ENCODE measurements at regions not wholly inside any gene's neighbourhood (a gene's known extent, or its start where the extent isn't known, plus 50 kb on each side); places are given as distances from the start of the nearest gene placed in this dataset.
A peak's percentile ranks its signal among the peaks of the same experiment; 100 is the strongest.
"Not testable (repeated sequence)": the region's sequence is repeated elsewhere in the genome, so short reads cannot be mapped to it uniquely, and the experiment has no call there.

DNA sequence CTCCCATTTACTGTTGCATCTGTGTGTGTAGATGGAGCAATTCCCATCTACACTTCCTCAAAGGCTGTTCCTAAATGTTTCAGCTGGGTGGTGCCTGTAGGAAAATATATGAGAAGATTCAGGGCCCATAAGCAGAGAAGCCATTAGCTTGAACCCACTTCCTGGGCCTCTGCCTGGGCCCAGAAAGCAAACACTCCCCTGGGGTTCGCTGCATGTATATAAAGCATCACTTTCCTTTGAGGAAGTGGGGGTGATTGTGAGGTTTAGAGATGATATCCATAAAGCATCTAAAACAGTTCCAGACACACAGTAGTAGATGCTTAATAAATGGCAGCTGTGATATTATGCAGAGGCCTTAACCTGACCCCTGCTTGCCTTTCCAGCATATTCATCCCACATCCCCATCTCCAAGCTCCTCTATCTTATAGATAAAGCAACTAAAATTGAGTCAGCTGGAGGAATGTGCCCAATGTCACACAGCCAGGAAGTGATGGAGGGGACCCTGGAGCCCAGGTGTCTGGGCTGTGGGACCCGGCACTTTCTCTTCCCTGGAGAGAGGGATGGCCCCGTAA is 280.0 kb upstream of the CRY1 start:
- in situ Hi-C loops (cut with HindIII; ENCODE audit: low pct_unique_long_range_greater_than_20kb, low sequenced_read_pairs): no loop called here
- no peak for DNase-seq (ENCODE audit: low read depth)

DNA sequence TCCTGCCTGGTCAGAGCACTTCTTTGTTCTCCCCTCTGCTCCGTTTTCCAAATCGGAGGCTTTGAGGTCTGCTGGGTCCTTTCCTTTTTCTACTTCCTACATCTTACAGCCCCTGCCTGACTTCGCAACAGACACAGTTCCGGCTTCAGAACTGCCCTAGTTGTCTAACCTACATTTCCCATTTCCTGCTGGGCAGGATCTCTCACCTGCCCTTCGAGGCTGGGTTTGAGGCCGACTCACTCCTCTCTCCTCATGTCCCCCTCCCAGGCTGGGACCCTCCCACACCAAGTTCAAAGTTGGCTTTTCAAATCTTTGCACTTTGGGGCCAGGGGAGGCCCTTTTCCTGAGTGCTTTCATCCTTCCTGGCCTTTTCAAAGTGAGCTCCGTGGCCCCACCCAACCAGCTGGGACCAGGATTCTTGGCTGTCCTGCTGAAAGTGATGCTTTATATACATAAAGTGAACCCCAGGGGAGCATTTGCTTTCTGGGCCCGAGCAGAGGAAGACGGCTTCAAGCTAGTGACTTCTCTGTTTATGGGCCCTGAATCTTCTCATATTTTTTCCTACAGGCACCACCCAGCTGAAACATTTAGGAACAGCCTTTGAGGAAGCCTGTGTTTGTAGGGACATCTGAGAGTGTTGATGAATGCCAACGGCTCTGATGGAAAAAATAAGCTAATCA is 281.0 kb upstream of the CRY1 start:
- in situ Hi-C loops (cut with HindIII; ENCODE audit: low pct_unique_long_range_greater_than_20kb, low sequenced_read_pairs): no loop called here
- DNase-seq (ENCODE audit: low read depth): no peak

DNA sequence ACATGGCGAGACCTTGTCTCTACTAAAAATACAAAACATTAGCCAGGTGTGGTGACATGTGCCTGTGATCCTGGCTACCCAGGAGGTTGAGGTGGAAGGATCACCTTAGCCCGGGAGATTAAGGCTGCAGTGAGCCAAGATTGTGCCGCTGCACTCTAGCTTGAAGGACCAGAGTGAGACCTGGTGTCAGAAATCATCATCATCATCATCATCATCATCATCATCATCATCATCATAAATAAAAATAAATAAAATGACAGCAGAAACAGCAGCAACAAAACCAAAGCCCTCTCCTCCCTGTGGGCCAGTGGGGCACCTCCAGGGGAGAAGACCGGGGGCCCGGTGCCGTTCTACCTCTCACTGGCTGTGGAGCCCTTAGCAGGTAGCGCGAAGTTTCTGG is 281.9 kb upstream of the CRY1 start:
- DNase-seq (ENCODE audit: low read depth): no peak
- in situ Hi-C loops (cut with HindIII; ENCODE audit: low pct_unique_long_range_greater_than_20kb, low sequenced_read_pairs): no loop called here

DNA sequence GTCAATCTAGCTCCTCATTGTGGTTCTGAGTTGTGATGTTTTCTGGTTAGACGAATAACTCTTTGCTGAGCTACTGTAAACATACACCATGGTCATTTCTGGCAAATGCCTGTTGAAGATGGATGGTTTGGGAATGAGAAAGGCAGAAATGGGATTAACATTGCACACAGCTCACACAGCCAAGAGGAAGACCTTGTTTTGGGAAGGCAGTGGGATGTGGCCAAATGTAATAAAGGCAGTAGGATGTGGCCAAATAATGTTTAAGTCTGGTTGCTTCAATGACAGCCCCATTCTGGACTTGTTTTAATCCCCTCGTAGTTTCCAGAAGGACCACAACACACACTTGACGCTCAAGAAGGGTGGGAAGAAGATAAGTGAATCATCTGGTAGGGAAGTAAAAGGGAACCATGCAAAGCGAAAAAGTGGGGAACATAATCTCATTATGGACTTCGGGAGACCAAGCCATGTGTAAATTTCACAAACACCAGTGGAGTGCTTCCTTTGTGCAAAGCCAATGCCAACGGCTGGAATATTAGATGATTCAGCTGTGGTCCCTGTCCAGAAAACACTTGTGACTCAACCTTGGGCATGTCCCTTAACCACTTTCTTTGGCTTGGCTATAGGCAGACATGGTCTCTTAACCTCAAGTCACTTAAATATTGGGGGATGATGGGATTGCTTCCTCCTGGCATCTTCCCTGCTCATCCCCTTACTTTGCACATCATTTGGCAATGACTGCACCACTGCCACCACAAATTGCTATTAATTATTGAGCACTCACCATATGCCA is 284.4 kb upstream of the CRY1 start:
- in situ Hi-C loops (cut with HindIII; ENCODE audit: low pct_unique_long_range_greater_than_20kb, low sequenced_read_pairs): no loop called here
- DNase-seq (ENCODE audit: low read depth): no peak

DNA sequence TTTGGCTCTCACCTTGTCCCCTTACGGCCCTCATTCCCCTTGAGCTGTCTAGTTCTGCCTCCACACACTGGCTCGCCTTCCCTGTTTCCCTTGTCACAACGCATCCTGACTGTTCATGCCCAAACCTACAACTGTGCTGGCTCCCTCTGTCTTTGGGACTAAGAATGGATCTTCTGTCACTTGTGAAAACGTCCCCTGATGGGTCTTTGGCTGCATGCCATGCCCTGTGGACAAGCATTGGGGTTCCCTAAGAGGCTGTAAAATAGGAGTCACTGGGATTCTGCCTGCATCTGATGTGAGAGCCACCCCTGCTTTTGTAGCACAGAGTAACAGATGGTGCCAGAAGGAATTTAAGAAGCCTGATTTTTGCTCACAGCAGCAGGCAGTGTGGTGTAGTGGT is 285.3 kb upstream of the CRY1 start:
- DNase-seq (ENCODE audit: low read depth): no peak
- in situ Hi-C loops (cut with HindIII; ENCODE audit: low pct_unique_long_range_greater_than_20kb, low sequenced_read_pairs): no loop called here

DNA sequence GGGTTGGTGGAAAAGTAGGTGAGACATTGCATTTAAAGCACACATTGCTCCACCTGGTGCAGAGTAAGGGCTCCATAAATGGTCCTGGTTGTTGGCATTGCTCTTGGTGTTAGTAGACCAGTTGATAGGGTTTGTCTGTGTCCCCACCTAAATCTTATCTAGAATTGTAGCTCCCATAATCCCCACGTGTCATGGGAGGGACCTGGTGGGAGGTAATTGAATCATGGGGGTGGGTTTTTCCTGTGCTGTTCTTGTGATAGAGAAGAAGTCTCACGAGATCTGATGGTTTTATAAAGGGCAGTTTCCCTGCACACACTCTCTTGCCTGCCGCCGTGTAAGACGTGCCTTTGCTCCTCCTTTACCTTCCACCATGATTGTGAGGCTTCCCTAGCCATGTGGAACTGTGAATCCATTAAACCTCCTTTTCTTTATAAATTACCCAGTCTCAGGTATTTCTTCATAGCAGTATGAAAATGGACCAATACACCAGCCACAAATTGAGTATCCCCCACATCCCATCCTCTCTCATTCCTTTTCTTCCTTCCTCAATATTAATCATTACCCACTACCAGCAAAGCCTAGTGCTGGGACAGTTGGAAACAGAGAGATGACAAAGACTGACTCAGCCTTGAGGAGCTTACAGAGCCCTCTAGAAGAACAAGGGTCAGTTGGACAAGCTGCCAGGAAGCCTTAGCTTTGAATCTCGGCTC is 285.9 kb upstream of the CRY1 start:
- in situ Hi-C loops (cut with HindIII; ENCODE audit: low pct_unique_long_range_greater_than_20kb, low sequenced_read_pairs): not testable (repeated sequence)
- DNase-seq (ENCODE audit: low read depth): peak; percentile 81

DNA sequence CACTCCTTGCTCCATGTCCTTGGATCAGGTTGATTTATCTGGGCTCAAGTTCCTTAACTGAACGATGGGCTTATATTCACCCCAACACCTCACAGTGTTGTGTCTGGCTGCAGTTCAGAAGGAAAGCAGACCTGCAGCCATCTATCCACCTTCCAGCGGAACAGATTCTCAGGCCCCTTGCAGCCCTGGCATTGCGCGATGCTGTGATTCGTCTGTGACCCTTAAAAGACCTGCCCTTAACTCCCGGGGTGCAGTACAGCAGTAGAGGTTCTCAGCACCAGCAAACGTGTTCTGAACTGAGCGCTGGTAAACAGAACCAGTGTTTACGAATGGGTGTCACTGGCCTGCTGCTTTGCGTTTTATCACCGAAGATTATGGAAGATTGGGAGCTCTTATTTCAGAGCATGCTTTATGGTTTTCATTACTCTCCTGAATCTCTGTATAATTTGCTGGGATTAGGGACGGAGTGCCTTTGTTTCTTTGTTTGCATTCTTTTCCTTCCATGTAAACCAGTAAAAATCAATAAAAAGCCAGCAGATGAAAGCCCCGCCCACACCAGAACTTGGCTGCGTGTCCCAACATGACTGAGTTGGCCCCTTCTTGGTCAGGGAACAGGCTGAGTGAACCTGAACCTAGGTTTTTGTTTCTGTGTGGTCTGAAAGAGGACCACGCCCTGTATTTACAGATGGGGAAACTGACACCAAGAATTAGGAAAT is 286.7 kb upstream of the CRY1 start:
- peak; percentile 67 for DNase-seq (ENCODE audit: low read depth)
- in situ Hi-C loops (cut with HindIII; ENCODE audit: low pct_unique_long_range_greater_than_20kb, low sequenced_read_pairs): no loop called here

DNA sequence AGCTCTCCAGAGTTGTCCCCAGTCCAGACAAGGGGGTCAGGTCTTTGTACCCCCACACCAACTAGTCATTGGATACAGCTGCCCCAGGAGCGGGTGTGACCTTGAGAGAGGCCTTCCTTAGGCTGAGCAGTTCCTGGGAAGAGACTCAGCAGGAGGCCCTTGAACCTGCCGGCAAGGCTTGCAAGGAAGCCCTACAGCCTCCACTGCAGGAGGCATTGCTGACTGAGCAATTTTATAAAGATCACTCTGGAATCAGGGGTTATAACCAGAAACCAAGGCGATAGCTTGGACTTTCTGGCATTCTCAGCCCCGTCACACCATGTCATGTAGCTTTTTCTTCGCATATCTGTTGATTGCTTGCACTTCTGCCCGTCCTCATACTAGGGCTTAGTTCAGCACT is 291.3 kb upstream of the CRY1 start:
- DNase-seq (ENCODE audit: low read depth): no peak

DNA sequence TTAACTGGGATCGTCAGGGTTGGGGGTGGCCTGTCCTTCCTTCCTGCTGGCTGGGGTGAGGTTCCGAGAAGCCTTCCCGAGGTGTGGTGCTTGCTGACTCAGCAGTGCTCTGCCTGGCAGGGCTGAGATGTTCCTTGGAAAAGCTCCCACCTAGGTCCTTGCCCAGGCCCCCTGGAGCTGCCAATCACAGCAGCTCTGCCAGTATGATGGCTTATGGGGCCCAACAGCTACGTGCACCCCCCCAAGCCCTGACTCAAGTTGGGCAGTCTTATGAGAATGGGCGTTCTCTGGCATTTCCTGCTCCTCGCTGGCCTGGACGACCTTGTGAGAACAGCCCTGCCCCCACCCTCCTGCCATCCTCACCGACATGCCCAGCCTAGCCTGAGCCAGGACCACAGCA is 292.2 kb upstream of the CRY1 start:
- DNase-seq (ENCODE audit: low read depth): no peak
- in situ Hi-C loops (cut with HindIII; ENCODE audit: low pct_unique_long_range_greater_than_20kb, low sequenced_read_pairs): no loop called here

More for the DNA sequence above, 291.3 kb upstream of the CRY1 start:
- in situ Hi-C loops (cut with HindIII; ENCODE audit: low pct_unique_long_range_greater_than_20kb, low sequenced_read_pairs): no loop called here

DNA sequence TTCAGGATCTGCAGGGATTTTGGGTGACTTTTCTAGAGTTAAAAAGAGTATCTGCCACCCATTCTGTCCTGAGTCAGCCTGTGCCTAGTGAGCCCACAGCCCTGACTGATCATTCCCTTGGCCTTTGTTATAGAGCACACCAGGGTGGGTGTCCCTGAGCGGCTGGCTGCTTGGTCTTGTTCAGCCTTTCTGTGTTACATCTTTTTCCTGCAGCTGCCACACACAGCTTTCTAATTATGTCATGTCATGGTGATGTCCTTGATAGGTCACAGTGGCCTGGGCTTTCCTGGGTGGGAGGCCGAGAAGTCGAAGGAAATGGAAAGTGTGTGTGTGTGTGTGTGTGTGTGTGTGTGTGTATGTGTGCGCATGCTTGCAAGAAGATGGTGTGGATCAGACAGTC is 293.2 kb upstream of the CRY1 start:
- in situ Hi-C loops (cut with HindIII; ENCODE audit: low pct_unique_long_range_greater_than_20kb, low sequenced_read_pairs): no loop called here
- DNase-seq (ENCODE audit: low read depth): no peak

DNA sequence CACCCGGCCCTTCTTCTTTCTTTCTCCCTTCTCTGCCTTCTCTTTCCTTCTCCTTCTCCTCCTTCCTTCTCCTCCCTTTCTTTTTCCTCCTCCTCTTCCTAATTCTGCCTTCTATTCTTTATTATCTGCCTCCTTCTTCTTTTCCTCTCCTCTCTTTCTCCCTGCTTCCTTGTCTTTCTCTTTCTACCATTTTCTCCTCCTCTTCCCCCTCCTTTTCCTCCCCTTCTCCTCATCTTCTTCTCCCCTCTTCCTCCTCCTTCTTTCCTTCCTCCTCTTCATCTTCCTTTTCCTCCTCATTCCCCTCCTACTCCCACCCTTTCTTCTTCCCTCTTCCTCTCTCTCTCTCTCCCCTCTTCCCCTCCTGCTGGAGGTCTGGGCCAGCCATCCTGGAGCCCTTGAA is 294.9 kb upstream of the CRY1 start:
- DNase-seq (ENCODE audit: low read depth): no peak
- in situ Hi-C loops (cut with HindIII; ENCODE audit: low pct_unique_long_range_greater_than_20kb, low sequenced_read_pairs): no loop called here

DNA sequence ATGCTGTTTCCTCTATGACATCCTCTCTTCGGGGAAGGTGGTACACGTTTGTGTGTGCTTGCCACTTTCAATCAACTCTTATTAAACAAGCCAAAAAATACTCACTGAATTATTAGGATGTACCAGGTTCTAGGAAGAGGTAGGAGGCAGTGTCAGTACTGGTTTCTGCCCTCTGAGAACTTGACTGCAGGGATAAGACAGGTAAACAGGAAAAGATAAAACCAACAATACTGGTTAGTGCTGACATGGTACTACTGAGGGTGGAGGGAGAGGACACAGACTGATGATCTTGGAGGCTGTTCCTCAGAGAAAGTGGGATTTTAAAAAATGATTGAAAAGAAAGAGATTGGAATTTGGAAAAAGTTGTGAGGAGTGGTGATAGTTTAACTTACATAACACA is 295.2 kb upstream of the PWP1 start:
- no peak for DNase-seq (ENCODE audit: low read depth)
- in situ Hi-C loops (cut with HindIII; ENCODE audit: low pct_unique_long_range_greater_than_20kb, low sequenced_read_pairs): no loop called here

DNA sequence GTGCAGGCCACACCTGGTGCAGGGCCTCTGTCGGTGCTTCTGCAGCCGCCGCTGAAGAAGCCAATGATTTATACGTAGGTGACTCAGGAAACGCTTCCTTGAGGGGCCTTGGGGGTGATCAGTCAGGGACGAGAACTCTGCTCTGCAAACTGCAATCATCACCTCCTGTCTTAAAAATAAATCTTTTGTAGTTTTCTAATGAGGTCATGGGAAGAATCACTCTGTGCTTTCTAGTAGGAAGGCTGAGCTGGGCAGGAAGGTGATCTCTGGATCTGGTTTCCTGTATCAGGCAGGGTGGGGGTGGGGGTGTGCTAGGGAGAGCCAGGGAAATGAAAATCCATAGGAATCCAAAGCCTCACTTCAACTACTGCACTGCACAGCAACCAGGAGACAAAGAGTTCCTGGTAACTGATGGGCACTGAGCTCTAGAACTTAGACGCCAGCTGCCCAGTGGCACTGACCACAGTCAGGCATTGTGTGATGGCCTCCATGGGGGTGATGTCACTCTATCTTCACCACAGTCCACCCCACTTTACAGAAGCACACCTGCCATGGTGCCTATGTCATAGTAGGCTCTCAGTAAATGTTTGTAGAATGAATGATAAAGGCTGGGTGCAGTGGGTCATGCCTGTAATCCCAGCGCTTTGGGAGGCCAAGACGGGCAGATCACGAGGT is 292.4 kb upstream of the PWP1 start:
- in situ Hi-C loops (cut with HindIII; ENCODE audit: low pct_unique_long_range_greater_than_20kb, low sequenced_read_pairs): no loop called here
- DNase-seq (ENCODE audit: low read depth): peak; percentile 44

DNA sequence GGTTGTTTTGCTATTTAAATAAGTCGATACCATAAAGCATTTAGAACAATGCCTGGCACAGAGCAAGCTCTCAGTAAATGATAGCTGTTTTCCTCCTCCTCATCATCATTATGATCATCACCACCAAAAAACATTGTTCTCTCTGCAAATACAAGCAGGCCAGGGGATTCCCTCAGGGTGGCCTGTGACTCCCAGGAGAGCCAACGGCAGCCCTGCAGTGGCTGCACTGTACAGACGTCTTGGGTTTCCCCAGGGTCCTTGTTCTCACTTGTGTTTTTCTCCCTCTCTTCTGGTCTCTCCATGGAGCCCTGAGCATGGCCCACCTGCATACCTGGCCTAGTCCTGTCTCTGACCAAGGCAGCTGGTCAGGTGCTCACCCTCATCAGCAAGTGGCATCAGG is 290.9 kb upstream of the PWP1 start:
- in situ Hi-C loops (cut with HindIII; ENCODE audit: low pct_unique_long_range_greater_than_20kb, low sequenced_read_pairs): no loop called here
- no peak for DNase-seq (ENCODE audit: low read depth)

DNA sequence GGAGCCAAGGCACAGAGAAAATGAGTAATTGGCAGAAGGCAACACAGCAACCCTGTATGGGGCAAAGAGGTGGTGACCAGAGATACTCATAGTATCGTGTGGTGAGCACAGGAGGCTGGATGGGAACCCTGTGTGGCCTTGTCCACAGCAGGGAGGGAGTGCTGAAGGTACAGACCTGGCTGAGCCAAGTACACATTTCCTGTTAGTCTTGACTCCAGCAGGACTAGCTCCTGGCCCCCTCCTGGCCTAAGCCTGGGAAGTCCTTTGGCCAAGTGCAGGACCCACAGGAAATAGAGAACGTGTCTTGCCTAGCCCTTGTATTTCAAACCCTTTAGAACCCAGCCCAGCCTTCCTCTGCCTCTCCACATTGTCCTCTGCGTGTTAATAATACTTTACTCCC is 289.8 kb upstream of the PWP1 start:
- DNase-seq (ENCODE audit: low read depth): no peak
- in situ Hi-C loops (cut with HindIII; ENCODE audit: low pct_unique_long_range_greater_than_20kb, low sequenced_read_pairs): no loop called here

DNA sequence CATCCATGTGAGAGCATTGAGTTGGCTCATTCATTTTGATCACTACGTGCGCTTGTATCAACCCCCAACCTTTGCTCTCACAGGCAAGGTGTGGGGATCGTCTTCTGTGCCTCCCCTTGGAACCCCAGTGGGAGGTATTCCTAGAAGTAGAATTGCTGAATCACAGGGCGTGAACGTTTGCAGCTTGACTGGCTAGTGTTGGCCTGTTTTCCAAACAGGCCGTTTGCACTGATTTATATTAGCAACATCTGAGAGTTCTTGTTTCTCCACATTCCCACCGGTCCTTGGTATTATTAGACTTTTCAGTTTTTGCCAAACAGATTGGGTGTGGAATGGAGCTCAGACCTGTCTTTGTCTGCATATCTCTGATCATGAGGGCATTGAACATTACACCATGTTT is 288.6 kb upstream of the PWP1 start:
- in situ Hi-C loops (cut with HindIII; ENCODE audit: low pct_unique_long_range_greater_than_20kb, low sequenced_read_pairs): no loop called here

DNA sequence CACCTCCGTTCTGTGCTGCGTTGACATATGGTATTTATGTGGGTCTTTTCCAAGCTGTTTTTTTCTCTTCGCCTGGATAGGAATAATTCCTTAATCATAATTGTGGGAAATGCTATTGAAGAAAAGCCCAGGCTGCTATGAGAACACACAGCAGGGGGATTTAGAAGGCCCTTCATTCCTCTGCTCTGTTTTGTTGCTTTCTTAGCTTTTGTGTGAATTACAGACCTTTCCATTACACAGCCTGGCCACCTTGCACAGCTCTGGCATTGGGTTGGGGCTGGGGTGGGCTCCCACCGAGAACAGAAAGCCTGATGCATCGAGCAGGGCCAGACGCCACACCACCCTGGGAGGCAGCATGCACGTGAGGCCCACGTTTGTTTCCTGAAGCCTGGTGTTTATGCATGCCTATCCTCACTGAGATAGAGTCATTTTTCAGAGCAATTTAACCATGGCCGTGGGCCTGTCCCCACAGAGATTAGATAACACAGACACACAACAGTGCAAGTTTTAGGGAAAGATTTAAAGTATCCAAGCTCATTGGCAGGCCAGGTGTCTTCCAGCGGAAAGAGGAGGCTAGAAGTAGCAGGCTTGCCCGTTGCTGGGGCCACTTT is 287.6 kb upstream of the PWP1 start:
- in situ Hi-C loops (cut with HindIII; ENCODE audit: low pct_unique_long_range_greater_than_20kb, low sequenced_read_pairs): no loop called here
- DNase-seq (ENCODE audit: low read depth): no peak

More for the DNA sequence above, 288.6 kb upstream of the PWP1 start:
- peak; percentile 66 for DNase-seq (ENCODE audit: low read depth)

DNA sequence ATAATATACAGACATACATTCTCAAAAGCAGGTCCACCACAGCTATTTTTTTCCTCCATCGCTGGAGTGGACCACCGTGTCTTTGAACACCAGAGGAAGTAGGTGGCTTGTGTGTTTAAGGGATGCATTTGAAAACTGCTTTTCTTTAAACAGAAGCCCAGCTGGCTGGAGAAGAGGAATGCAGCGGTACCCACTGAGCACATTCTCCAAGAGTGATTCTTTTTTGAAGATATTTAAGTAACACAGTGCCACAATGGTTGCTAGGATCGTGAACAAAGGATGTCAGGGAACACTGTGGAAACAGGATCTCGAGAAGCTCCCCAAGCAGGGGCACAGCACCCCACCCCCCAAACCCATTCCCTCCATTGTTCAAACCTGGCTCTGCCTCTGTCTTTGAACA is 286.6 kb upstream of the PWP1 start:
- no peak for DNase-seq (ENCODE audit: low read depth)
- in situ Hi-C loops (cut with HindIII; ENCODE audit: low pct_unique_long_range_greater_than_20kb, low sequenced_read_pairs): no loop called here
